H1 (cell line): ENCODE measurements at regions not wholly inside any gene's neighbourhood (a gene's known extent, or its start where the extent isn't known, plus 50 kb on each side); places are given as distances from the start of the nearest gene placed in this dataset.

Experiments
- CTCF ChIA-PET: fragments of 300-600 bp; sonication (Branson Sonifier 250); formaldehyde crosslinking; loops from one replicate; lab custom pipeline; 2021; ENCODE audit not compliant: partially characterized antibody; lab: Charles Lee
- POLR2A ChIA-PET: fragments of 300-600 bp; sonication (Branson Sonifier 250); formaldehyde crosslinking; loops from one replicate; lab custom pipeline; 2021; ENCODE audit warnings: inconsistent platforms; ENCODE audit not compliant: partially characterized antibody; lab: Charles Lee
- DNase-seq, 2 experiments: peaks; one replicate each; pipeline versions ENCODE4 v3.0.0 to v3.0.0-alpha.2; 2010 to 2022; ENCODE audit warnings: low spot score in 2 of 2, low read depth in 1 of 2, mixed read lengths in 1 of 2
- FAIRE-seq: peaks from 2 replicates; lab custom pipeline; 2011; peaks lifted over from hg19 to GRCh38; lab: Jason Lieb, UNC
- H2AFZ ChIP-seq: 2 replicates; pipeline ENCODE4 v1.8.1; 2012; ENCODE audit warnings: low read length, inconsistent platforms
- H2AK5ac ChIP-seq: 2 replicates; pipeline ENCODE4 v1.6.1; 2013; ENCODE audit warnings: low read depth, low read length
- H2BK120ac ChIP-seq: replicated peaks from 2 replicates; pipeline ENCODE3; 2013; ENCODE audit warnings: low read depth, low read length, inconsistent platforms
- H2BK12ac ChIP-seq: 2 replicates; pipeline ENCODE4 v1.6.1; 2013; ENCODE audit warnings: low read depth, low read length
- H2BK15ac ChIP-seq: 2 replicates; pipeline ENCODE4 v1.6.1; 2013; ENCODE audit warnings: low read length
- H2BK20ac ChIP-seq: 2 replicates; pipeline ENCODE4 v1.6.1; 2013; ENCODE audit warnings: low read length
- H2BK5ac ChIP-seq: 2 replicates; pipeline ENCODE4 v1.6.1; 2013; ENCODE audit warnings: low read depth, low read length
- H3K14ac ChIP-seq: 2 replicates; pipeline ENCODE4 v1.6.1; 2013; ENCODE audit warnings: inconsistent platforms; ENCODE audit not compliant: insufficient read length
- H3K18ac ChIP-seq: 2 replicates; pipeline ENCODE4 v1.6.1; 2013; ENCODE audit warnings: low read length; ENCODE audit errors: extremely low read depth
- H3K23ac ChIP-seq: 2 replicates; pipeline ENCODE4 v1.6.1; 2013; ENCODE audit warnings: inconsistent platforms; ENCODE audit not compliant: insufficient read length
- H3K23me2 ChIP-seq: 2 replicates; pipeline ENCODE4 v1.6.1; 2013; ENCODE audit warnings: low read depth, low read length
- H3K27ac ChIP-seq: 2 replicates; pipeline ENCODE4 v1.6.1; 2011; ENCODE audit warnings: low read depth, low read length, inconsistent platforms
- H3K27me3 ChIP-seq, 4 experiments: replicated peaks in 1 of 4; 1 replicate in 1 of 4; 2 replicates in 3 of 4; pipeline versions ENCODE4 v1.6.1 to v1.8.1; 2011 to 2013; ENCODE audit warnings: low read length in 3 of 4, mild to moderate bottlenecking in 3 of 4, inconsistent platforms in 2 of 4, mixed read lengths in 2 of 4, moderate library complexity in 1 of 4; ENCODE audit not compliant: control insufficient read depth in 3 of 4, insufficient read depth in 3 of 4; ENCODE audit errors: extremely low read depth in 1 of 4
- H3K36me3 ChIP-seq, 4 experiments: 2 replicates each; pipeline versions ENCODE4 v1.6.1 to v1.8.1; 2011 to 2013; ENCODE audit warnings: mild to moderate bottlenecking in 4 of 4, low read length in 3 of 4, moderate library complexity in 2 of 4, control low read depth in 1 of 4, inconsistent platforms in 1 of 4; ENCODE audit not compliant: insufficient read depth in 4 of 4, control insufficient read depth in 2 of 4
- H3K4ac ChIP-seq: replicated peaks from 2 replicates; pipeline ENCODE3; 2013; ENCODE audit warnings: low read length, low read depth, mixed read lengths, inconsistent platforms; ENCODE audit not compliant: insufficient read length
- H3K4me1 ChIP-seq, 4 experiments: replicated peaks in 1 of 4; 1 replicate in 1 of 4; 2 replicates in 3 of 4; pipeline versions ENCODE4 v1.6.1 to v1.8.1; 2011 to 2013; ENCODE audit warnings: low read length in 3 of 4, inconsistent platforms in 2 of 4, mixed read lengths in 1 of 4; ENCODE audit not compliant: insufficient read depth in 4 of 4, control insufficient read depth in 3 of 4
- H3K4me2 ChIP-seq, 2 experiments: 2 replicates each; pipeline versions ENCODE4 v1.6.1 to v1.8.1; 2011 to 2013; ENCODE audit warnings: low read depth in 2 of 2, low read length in 2 of 2, control low read depth in 1 of 2, inconsistent platforms in 1 of 2, mild to moderate bottlenecking in 1 of 2; ENCODE audit not compliant: insufficient read depth in 1 of 2
- H3K4me3 ChIP-seq, 4 experiments: fragments of 200-600, 300-600 bp in 1 of 4; sonication (generic), shearing (Covaris generic), sonication (Bioruptor Twin) in 1 of 4; 2 replicates each; pipeline versions ENCODE4 v1.5.1 to v1.8.1; 2011 to 2016; ENCODE audit warnings: low read length in 4 of 4, low read depth in 3 of 4, control low read depth in 2 of 4, inconsistent platforms in 2 of 4, mild to moderate bottlenecking in 2 of 4, mixed read lengths in 1 of 4, moderate library complexity in 1 of 4; ENCODE audit not compliant: insufficient read depth in 2 of 4; ENCODE audit errors: extremely low read depth in 1 of 4
- H3K56ac ChIP-seq: replicated peaks from 2 replicates; pipeline ENCODE3; 2013; ENCODE audit warnings: low read depth, mild to moderate bottlenecking, mixed read lengths, low read length, inconsistent platforms; ENCODE audit not compliant: insufficient read length
- H3K79me1 ChIP-seq: 2 replicates; pipeline ENCODE4 v1.6.1; 2013; ENCODE audit warnings: low read depth, low read length, control low read depth
- H3K79me2 ChIP-seq, 2 experiments: 2 replicates each; pipeline versions ENCODE4 v1.6.1 to v1.8.1; 2012 to 2013; ENCODE audit warnings: low read length in 2 of 2, mild to moderate bottlenecking in 2 of 2, inconsistent platforms in 1 of 2; ENCODE audit not compliant: insufficient read depth in 2 of 2, control insufficient read depth in 1 of 2
- H3K9ac ChIP-seq, 4 experiments: replicated peaks in 1 of 4; 1 replicate in 1 of 4; 2 replicates in 3 of 4; pipeline versions ENCODE4 v1.6.1 to v1.8.1; 2011 to 2013; ENCODE audit warnings: low read depth in 3 of 4, low read length in 3 of 4, control low read depth in 2 of 4, mild to moderate bottlenecking in 2 of 4, moderate library complexity in 2 of 4, inconsistent platforms in 1 of 4; ENCODE audit errors: extremely low read depth in 1 of 4
- H3K9me3 ChIP-seq, 2 experiments: 2 replicates each; pipeline versions ENCODE4 v1.6.1 to v1.8.1; 2012 to 2013; ENCODE audit warnings: mild to moderate bottlenecking in 2 of 2, moderate library complexity in 2 of 2, control low read depth in 1 of 2, inconsistent platforms in 1 of 2, low read depth in 1 of 2, low read length in 1 of 2, mixed read lengths in 1 of 2; ENCODE audit not compliant: insufficient read depth in 2 of 2
- H4K20me1 ChIP-seq, 2 experiments: replicated peaks in 1 of 2; 2 replicates each; pipeline versions ENCODE3 to v1.8.1; 2011 to 2013; ENCODE audit warnings: inconsistent platforms in 2 of 2, low read length in 2 of 2, mild to moderate bottlenecking in 1 of 2; ENCODE audit not compliant: insufficient read depth in 2 of 2, control insufficient read depth in 1 of 2
- H4K5ac ChIP-seq: 2 replicates; pipeline ENCODE4 v1.6.1; 2013; ENCODE audit warnings: low read length, low read depth, mixed read lengths, inconsistent platforms; ENCODE audit not compliant: insufficient read length
- H4K8ac ChIP-seq: 2 replicates; pipeline ENCODE4 v1.8.0; 2013; ENCODE audit warnings: mild to moderate bottlenecking, moderate library complexity, low read length, inconsistent platforms; ENCODE audit not compliant: insufficient read depth; ENCODE audit errors: extremely low read depth
- H4K91ac ChIP-seq: replicated peaks from 2 replicates; pipeline ENCODE3; 2013; ENCODE audit warnings: low read length, mixed read lengths, inconsistent platforms; ENCODE audit not compliant: insufficient read length
- BCL11A ChIP-seq, 2 experiments: IDR thresholded peaks; one replicate each; pipeline ENCODE4 v1.6.1; 2011; ENCODE audit warnings: low read depth in 2 of 2, low read length in 2 of 2, mild to moderate bottlenecking in 2 of 2
- CBX8 ChIP-seq: fragments of 300-800, 300-1000 bp; sonication (generic); IDR thresholded peaks from 2 replicates; pipeline ENCODE4 v1.7.1; 2016; ENCODE audit warnings: low read depth, low read length, borderline replicate concordance
- CEBPB ChIP-seq: IDR thresholded peaks from 2 replicates; pipeline ENCODE4 v1.6.1; 2012; ENCODE audit warnings: low read depth, low read length
- CHD2 ChIP-seq: IDR thresholded peaks from 2 replicates; pipeline ENCODE4 v1.6.1; 2012; ENCODE audit warnings: low read length, improper control_type of control experiment
- EP300 ChIP-seq, 2 experiments: IDR thresholded peaks; 1 replicate in 1 of 2; 2 replicates in 1 of 2; pipeline ENCODE4 v1.6.1; 2011 to 2012; ENCODE audit warnings: low read depth in 2 of 2, low read length in 2 of 2, mild to moderate bottlenecking in 2 of 2, borderline replicate concordance in 1 of 2, inconsistent platforms in 1 of 2, moderate library complexity in 1 of 2
- FOSL1 ChIP-seq: IDR thresholded peaks from 2 replicates; pipeline ENCODE4 v1.6.1; 2011; ENCODE audit warnings: mild to moderate bottlenecking, low read depth, low read length, moderate library complexity; ENCODE audit not compliant: insufficient read depth
- HDAC6 ChIP-seq: IDR thresholded peaks from one replicate; pipeline ENCODE4 v1.7.1; 2012; ENCODE audit warnings: low read depth, mild to moderate bottlenecking, inconsistent platforms, low read length, moderate library complexity
- KDM1A ChIP-seq: fragments of 200-600, 300-600 bp; sonication (generic); IDR thresholded peaks from 2 replicates; pipeline ENCODE4 v1.7.1; 2016; ENCODE audit warnings: mild to moderate bottlenecking, low read length, borderline replicate concordance
- MAFK ChIP-seq: IDR thresholded peaks from 2 replicates; pipeline ENCODE4 v1.6.1; 2012; ENCODE audit warnings: low read depth, mild to moderate bottlenecking, improper control_type of control experiment, low read length
- RFX5 ChIP-seq: IDR thresholded peaks from 2 replicates; pipeline ENCODE4 v1.6.1; 2011; ENCODE audit warnings: low read depth, low read length, improper control_type of control experiment, borderline replicate concordance
- SIX5 ChIP-seq: IDR thresholded peaks from 2 replicates; pipeline ENCODE4 v1.6.1; 2011; ENCODE audit warnings: mild to moderate bottlenecking, low read depth, low read length
- SP1 ChIP-seq: IDR thresholded peaks from 2 replicates; pipeline ENCODE4 v1.6.1; 2011; ENCODE audit warnings: low read depth, low read length
- SP4 ChIP-seq: IDR thresholded peaks from 2 replicates; pipeline ENCODE4 v1.6.1; 2012; ENCODE audit warnings: low read length, inconsistent platforms
- TCF12 ChIP-seq: IDR thresholded peaks from 2 replicates; pipeline ENCODE4 v1.6.1; 2011; ENCODE audit warnings: low read depth, mild to moderate bottlenecking, low read length
- WGBS, 2 experiments: shearing (Covaris generic) in 1 of 2; methylation state at CpG; one replicate each; pipeline versions ENCODE4 v1.1.6 to v1.1.7; 2013 to 2015; ENCODE audit warnings: low lambda C conversion rate in 2 of 2, mixed read lengths in 2 of 2, inconsistent platforms in 1 of 2, low coverage in 1 of 2, missing lambda C conversion rate in 1 of 2; ENCODE audit not compliant: insufficient replicate concordance in 2 of 2, insufficient coverage in 1 of 2, insufficient read length in 1 of 2; ENCODE audit errors: extremely low coverage in 1 of 2, missing lambda C conversion rate in 1 of 2; 5-methylcytosine and 5-hydroxymethylcytosine counted together

- H4K20me1 ChIP-seq: no peaks in the 10 kb centered on the region
- 82% methylated on average over 4 of the region's 4 CpGs; no CpG with 5 or more reads in 1 of the 2 experiments for WGBS, 2 experiments
- H3K14ac ChIP-seq: no peak overlapping the region
- H3K4me3 ChIP-seq: no peak overlapping the region
- no peak overlapping the region for H3K27ac ChIP-seq
- H3K56ac ChIP-seq: no peak overlapping the region
- peaks cover 0 to 1% (median 0%) of the 10 kb centered on the region in 4 experiments; a peak in 1 of 7 replicates for H3K27me3 ChIP-seq
- no peak overlapping the region for H3K4me2 ChIP-seq
- no peaks in the 10 kb centered on the region for H3K23me2 ChIP-seq
- H3K9ac ChIP-seq: no peak overlapping the region
- no peak overlapping the region for H2AFZ ChIP-seq
- DNase-seq (no peak), FAIRE-seq (no peak)
- TF ChIP-seq SP4 (no peak), CHD2 (no peak), CEBPB (no peak), HDAC6 (no peak), TCF12 (no peak), BCL11A (IDR thresholded peaks at IDR 0.05; ENCODE audit: low read depth in 2 of 2, low read length in 2 of 2) (no peak), SIX5 (no peak), SP1 (no peak), KDM1A (no peak), RFX5 (no peak), EP300 (IDR thresholded peaks at IDR 0.05; ENCODE audit: borderline replicate concordance in 1 of 2, low read depth in 2 of 2, low read length in 2 of 2) (no peak), CBX8 (no peak), FOSL1 (no peak), MAFK (no peak)
- no peaks in the 10 kb centered on the region for H3K79me2 ChIP-seq
- no peaks in the 10 kb centered on the region for H3K79me1 ChIP-seq
- no peak overlapping the region for H4K8ac ChIP-seq
- H2BK120ac ChIP-seq: no peak overlapping the region
- H2BK20ac ChIP-seq: no peak overlapping the region
- H2AK5ac ChIP-seq: no peak overlapping the region
- H3K4me1 ChIP-seq: no peaks in the 10 kb centered on the region
- no peak overlapping the region for H3K23ac ChIP-seq
- no peak overlapping the region for H2BK15ac ChIP-seq
- no peak overlapping the region for H2BK12ac ChIP-seq
- POLR2A ChIA-PET: no interaction called here
- no peak overlapping the region for H3K18ac ChIP-seq
- no peak overlapping the region for H2BK5ac ChIP-seq
- peaks cover 52 to 56% of the 10 kb centered on the region in 2 experiments for H3K9me3 ChIP-seq
- no peak overlapping the region for H4K91ac ChIP-seq
- CTCF ChIA-PET: no interaction called here
- no peak overlapping the region for H4K5ac ChIP-seq
- H3K36me3 ChIP-seq: no peaks in the 10 kb centered on the region
- no peak overlapping the region for H3K4ac ChIP-seq
Measured at GRCh38 chr16:35873472-35873871, 2414.1 kb downstream of the TP53TG3F start.
